HG02943 (cell line): ENCODE measurements at regions not wholly inside any gene's neighbourhood (a gene's known extent, or its start where the extent isn't known, plus 50 kb on each side); places are given as distances from the start of the nearest gene placed in this dataset.

Experiments
- ATAC-seq: cut with Tn5 transposase; IDR thresholded peaks from one replicate; pipeline ENCODE4 v1.9.1; 2021; ENCODE audit warnings: mild to moderate bottlenecking, low read depth, moderate library complexity; ENCODE audit not compliant: unreplicated experiment

DNA sequence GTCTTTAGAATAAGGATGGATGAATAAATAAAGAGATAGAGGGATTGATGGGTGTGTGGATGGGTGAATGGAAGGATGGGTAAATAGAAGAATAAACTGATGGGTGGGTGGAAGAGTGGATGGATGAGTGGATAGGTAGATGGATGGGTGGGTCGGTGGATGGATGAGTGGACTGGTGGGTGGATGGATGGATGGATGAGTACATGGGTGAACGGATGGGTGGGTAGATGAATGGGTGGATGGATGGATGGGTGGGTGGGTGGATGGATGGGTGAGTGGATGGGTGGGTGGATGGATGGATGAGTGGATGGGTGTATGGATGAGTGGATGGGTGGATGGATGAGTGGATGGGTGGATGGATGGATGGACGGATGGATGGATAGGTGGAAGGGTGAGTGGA is 65.7 kb upstream of the FOXC1 start:
- ATAC-seq = no peak

GRCh38 chr6:1544603-1545002 is 65.1 kb upstream of the FOXC1 start:
- no peak for ATAC-seq

DNA sequence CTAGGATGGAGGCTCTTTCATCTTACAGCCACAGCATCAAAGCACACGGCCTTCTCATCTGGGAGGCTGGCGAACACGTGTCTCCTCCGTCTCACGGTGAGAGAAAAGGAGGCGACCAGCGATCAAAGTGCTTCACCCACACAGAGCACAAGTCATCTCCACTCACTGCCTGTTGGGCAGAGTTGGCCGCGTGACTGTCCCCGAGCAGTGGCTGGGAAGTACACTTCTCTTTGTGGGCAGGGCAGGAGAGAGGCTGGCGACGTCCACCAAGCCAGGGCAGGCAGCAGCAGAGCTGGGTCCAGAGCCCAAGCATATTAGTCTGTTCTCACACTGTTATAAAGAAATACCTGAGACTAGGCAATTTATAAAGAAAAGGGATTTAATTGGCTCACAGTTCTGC is 64.1 kb upstream of the FOXC1 start:
- ATAC-seq = no peak

DNA sequence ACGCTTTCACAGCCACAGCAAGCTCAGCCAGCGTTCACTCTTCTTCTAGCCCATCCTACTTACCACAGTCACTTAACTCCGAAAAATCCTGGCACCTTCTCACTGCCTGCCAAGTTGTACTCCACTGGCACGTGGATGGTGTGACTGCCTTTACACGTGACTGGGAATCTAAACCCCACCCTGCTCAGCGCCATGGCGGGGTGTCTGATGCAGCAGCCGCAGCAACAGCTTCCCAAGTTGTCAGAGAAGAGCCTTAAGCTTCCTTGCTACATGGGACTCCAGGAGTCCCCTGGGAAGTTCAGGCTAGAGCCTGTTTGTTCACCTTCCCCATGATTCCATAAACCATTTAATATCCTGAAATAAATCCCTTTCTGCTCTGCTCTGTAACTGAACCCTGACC is 61.9 kb upstream of the FOXC1 start:
- no peak for ATAC-seq

DNA sequence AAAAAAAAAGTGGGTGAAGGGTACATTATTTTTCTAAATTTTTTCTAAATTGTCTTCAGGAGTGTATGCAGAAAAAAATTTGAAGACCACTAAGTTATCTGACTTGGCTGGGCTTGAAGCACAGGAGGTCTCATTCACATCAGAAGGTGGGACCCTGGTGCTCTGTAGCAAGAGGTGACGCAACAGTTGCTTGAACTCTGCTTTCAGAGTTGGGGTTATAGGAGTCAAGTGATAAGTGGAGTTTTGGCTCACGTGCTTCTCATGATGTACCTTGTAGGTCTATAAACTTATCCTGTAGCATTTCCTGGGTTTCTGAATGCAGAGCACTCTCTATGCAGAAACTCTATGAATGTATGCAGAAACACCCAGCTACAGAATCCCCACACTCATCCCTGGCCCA is 58.5 kb upstream of the FOXC1 start:
- no peak for ATAC-seq

DNA sequence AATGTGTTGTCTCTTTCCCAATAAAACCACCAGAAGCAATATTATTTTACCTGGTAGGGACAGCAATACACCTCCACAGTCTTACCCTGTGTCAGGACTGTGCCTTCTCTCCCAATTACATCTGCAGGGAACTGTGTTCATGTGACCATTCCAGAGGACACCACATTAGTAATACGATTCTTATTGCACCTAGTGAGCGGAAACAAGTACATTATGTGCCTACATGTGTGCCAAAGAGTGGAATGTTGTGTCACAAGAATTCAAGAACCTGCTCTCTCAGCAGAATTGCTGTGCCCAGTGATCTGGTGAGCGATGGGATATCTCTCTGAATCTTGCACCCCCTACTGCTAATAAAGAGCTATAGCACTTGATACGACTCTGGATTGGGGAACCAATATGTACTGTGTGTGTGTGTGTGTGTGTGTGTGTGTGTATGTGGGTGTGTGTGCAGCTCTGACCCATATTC is 57.4 kb upstream of the FOXC1 start:
- ATAC-seq = no peak

GRCh38 chr6:1553562-1554083 is 56.1 kb upstream of the FOXC1 start:
- ATAC-seq = no peak

DNA sequence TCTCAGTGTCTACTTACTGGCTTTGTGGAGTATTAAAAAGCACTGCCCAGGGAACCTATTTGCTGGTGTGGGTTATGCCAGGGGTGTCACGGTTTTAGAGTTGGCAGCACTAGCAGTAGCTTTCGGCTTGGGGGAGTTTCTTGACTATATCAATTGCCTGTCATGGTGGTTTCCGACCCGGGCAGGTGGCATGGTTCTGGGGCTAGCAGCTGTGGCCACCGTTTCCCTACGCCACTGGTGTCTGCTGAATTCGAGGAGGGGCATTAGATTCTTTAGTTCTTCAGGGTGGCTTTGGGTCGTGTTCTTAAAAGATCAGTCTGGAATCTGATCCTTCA is 55.6 kb upstream of the FOXC1 start:
- ATAC-seq = no peak

DNA sequence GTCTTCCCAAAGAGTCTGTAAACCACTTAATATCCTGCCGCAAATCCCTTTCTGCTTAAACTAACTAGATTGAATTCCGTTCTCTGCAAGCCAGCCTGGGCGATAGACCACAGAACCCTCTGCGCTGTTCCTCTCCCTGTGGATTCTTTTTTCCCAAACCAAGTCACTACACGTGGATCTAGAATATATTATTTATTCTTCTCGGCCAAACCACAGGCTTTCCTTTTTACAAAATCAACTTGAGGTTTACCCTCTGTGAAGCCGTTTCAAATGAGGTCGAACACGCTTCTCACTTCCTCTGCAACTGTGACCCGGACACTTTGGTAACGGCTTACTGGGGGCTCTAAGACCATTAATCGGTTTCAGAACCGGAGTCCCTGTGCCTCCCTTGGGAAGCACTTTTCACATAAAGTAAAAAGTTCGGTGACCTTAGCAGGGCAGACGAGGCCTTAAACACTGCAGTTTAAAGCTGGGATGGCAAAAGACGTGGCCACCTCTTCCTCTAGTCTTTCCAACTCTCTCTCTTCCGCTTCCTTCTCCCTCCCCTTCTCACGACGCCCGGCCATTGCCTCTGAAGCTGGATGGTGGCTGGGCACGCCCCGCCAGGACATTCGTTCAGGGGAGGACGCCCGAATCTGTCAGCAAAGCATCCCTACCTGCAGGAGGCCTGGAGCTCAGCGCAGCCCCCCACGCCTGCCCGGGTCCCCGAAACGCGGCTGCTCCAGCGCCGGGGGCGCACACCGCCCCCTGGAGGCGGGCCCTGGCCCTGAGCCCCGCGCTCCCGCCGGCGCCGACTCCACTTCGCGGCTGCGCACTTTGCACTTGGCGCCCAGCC is 55.0 kb upstream of the FOXC1 start:
- ATAC-seq = no peak

- ATAC-seq = no peak
Measured at GRCh38 chr6:1558388-1558787, 51.3 kb upstream of the FOXC1 start.
